ENCODE measurements at regions not wholly inside any gene's neighbourhood (a gene's known extent, or its start where the extent isn't known, plus 50 kb on each side); places are given as distances from the start of the nearest gene placed in this dataset.

- H3K4me3 ChIP-seq (ENCODE audit: low read length) = no peak overlapping the region
- H2AFZ ChIP-seq (ENCODE audit: low read length) = no peak overlapping the region
- H3K27ac ChIP-seq (ENCODE audit: low read length) = no peak overlapping the region
- H3K79me2 ChIP-seq (ENCODE audit: low read length) = no peaks in the 10 kb centered on the region
- no peak overlapping the region for H3K9ac ChIP-seq (ENCODE audit: low read length)
- H4K20me1 ChIP-seq (ENCODE audit: insufficient read depth, low read length) = no peaks in the 10 kb centered on the region
- no peaks in the 10 kb centered on the region for H3F3A ChIP-seq (ENCODE audit: insufficient read depth, low read length)
- H3K9me2 ChIP-seq (replicated peaks; ENCODE audit: insufficient read depth, low read length) = no peaks in the 10 kb centered on the region
- H3K27me3 ChIP-seq (replicated peaks; ENCODE audit: insufficient read depth, low read length) = no peaks in the 10 kb centered on the region
- TF ChIP-seq EZH2 (optimal IDR thresholded peaks at IDR 0.05; ENCODE audit: low read depth, low read length) (no peak), EZH2phosphoT487 (IDR thresholded peaks at IDR 0.05; ENCODE audit: low read length) (no peak), CTCF (IDR thresholded peaks at IDR 0.05; ENCODE audit: low read length) (no peak)
- H3K4me1 ChIP-seq (ENCODE audit: low read length) = no peaks in the 10 kb centered on the region
- DNase-seq = no peak
- no peaks in the 10 kb centered on the region for H3K9me3 ChIP-seq (replicated peaks; ENCODE audit: insufficient read depth, low read length)
- no peaks in the 10 kb centered on the region for H3K36me3 ChIP-seq (replicated peaks; ENCODE audit: insufficient read depth, low read length)
- H3K4me2 ChIP-seq (ENCODE audit: low read depth, low read length) = no peak overlapping the region
These were observed 369.9 kb upstream of the C2CD4B start for GRCh38 chr15:62534996-62535395.

DNA sequence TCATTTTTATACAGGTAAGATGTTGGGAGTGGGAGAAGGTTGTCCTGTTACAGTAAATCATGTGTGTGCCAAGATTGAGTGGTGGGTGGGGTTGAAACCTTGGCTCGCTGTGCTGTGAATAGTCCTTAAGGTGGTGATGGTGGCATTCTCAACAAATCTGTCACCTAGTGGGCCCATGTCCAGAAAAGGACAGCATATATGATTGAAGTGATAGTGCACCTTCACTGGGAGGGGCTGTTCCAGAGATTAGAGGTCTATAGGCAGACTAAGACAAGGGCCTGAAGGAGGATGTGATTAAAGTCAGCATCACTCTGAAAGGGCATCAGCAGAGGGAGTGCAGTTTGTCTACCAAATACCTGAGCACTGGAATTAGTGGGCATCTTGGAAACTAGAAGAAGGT lies 374.2 kb upstream of the C2CD4B start:
- no peaks in the 10 kb centered on the region for H4K20me1 ChIP-seq (ENCODE audit: insufficient read depth, low read length)
- H3K4me1 ChIP-seq (ENCODE audit: low read length) = no peaks in the 10 kb centered on the region
- H2AFZ ChIP-seq (ENCODE audit: low read length) = no peak overlapping the region
- no peaks in the 10 kb centered on the region for H3K9me3 ChIP-seq (replicated peaks; ENCODE audit: insufficient read depth, low read length)
- H3K4me2 ChIP-seq (ENCODE audit: low read depth, low read length) = no peak overlapping the region
- no peak overlapping the region for H3K4me3 ChIP-seq (ENCODE audit: low read length)
- no peaks in the 10 kb centered on the region for H3K79me2 ChIP-seq (ENCODE audit: low read length)
- no peak for DNase-seq
- no peaks in the 10 kb centered on the region for H3K9me2 ChIP-seq (replicated peaks; ENCODE audit: insufficient read depth, low read length)
- no peaks in the 10 kb centered on the region for H3F3A ChIP-seq (ENCODE audit: insufficient read depth, low read length)
- no peak overlapping the region for H3K27ac ChIP-seq (ENCODE audit: low read length)
- no peak for TF ChIP-seq EZH2 (optimal IDR thresholded peaks at IDR 0.05; ENCODE audit: low read depth, low read length)
- H3K27me3 ChIP-seq (replicated peaks; ENCODE audit: insufficient read depth, low read length) = no peaks in the 10 kb centered on the region
- no peak overlapping the region for H3K9ac ChIP-seq (ENCODE audit: low read length)
- H3K36me3 ChIP-seq (replicated peaks; ENCODE audit: insufficient read depth, low read length) = no peaks in the 10 kb centered on the region

DNA sequence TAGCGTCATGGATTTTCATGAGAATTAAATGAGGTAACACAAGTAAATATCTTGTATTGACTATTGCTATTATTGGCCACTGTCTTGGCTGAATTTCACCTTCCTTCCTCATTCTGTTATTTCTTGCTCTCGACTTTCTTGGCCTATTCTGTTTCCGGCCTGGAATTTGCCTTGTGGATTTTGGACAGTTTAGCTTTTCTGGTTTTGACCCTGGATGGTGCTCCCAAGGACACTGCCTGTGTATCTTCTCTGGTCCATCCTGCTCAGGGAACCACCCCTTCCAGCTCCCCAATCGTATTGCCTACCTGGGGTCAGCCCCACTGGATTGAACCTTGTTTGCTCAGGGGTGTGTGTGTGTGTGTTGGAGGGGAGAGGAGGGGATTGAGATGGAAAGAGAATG lies 376.2 kb upstream of the C2CD4B start:
- Histone ChIP-seq H3K9me2 (replicated peaks; ENCODE audit: insufficient read depth, low read length) (no peaks in the 10 kb centered on the region), H3F3A (ENCODE audit: insufficient read depth, low read length) (no peaks in the 10 kb centered on the region), H2AFZ (ENCODE audit: low read length) (no peak overlapping the region), H3K4me1 (ENCODE audit: low read length) (no peaks in the 10 kb centered on the region), H3K27me3 (replicated peaks; ENCODE audit: insufficient read depth, low read length) (no peaks in the 10 kb centered on the region), H3K36me3 (replicated peaks; ENCODE audit: insufficient read depth, low read length) (no peaks in the 10 kb centered on the region), H3K79me2 (ENCODE audit: low read length) (no peaks in the 10 kb centered on the region), H3K9me3 (replicated peaks; ENCODE audit: insufficient read depth, low read length) (no peaks in the 10 kb centered on the region), H3K4me3 (ENCODE audit: low read length) (no peak overlapping the region), H4K20me1 (ENCODE audit: insufficient read depth, low read length) (no peaks in the 10 kb centered on the region), H3K27ac (ENCODE audit: low read length) (no peak overlapping the region), H3K4me2 (ENCODE audit: low read depth, low read length) (no peak overlapping the region), H3K9ac (ENCODE audit: low read length) (no peak overlapping the region)
- no peak for DNase-seq
- TF ChIP-seq EZH2phosphoT487 (IDR thresholded peaks at IDR 0.05; ENCODE audit: low read length) (no peak), CTCF (IDR thresholded peaks at IDR 0.05; ENCODE audit: low read length) (no peak), EZH2 (optimal IDR thresholded peaks at IDR 0.05; ENCODE audit: low read depth, low read length) (no peak)

DNA sequence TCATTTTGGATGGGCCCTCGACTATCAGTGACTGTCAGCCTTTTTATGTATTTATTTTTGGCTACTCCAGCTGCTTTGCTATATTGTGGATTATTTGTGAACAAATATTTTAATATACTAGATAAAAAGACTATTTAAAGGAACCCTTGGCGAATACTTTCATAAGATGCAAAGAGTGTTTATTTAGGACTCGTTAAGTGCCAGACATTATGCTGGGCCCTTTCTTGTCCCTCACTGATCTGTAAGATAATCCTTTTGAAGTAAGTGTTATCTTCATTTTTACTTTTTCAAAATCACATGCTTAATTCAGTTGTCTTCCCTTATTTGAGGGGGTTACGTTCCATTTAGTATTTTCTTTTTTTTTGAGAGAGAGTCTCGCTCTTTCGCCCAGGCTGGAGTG lies 376.8 kb upstream of the C2CD4B start:
- no peaks in the 10 kb centered on the region for H4K20me1 ChIP-seq (ENCODE audit: insufficient read depth, low read length)
- DNase-seq = no peak
- H3K27me3 ChIP-seq (replicated peaks; ENCODE audit: insufficient read depth, low read length) = no peaks in the 10 kb centered on the region
- H3K79me2 ChIP-seq (ENCODE audit: low read length) = no peaks in the 10 kb centered on the region
- H3K9ac ChIP-seq (ENCODE audit: low read length) = no peak overlapping the region
- H3K4me3 ChIP-seq (ENCODE audit: low read length) = no peak overlapping the region
- no peaks in the 10 kb centered on the region for H3K36me3 ChIP-seq (replicated peaks; ENCODE audit: insufficient read depth, low read length)
- TF ChIP-seq EZH2phosphoT487 (IDR thresholded peaks at IDR 0.05; ENCODE audit: low read length) = no peak
- no peak for TF ChIP-seq EZH2 (optimal IDR thresholded peaks at IDR 0.05; ENCODE audit: low read depth, low read length)
- TF ChIP-seq CTCF (IDR thresholded peaks at IDR 0.05; ENCODE audit: low read length) = no peak
- H3K4me2 ChIP-seq (ENCODE audit: low read depth, low read length) = no peak overlapping the region
- H3K27ac ChIP-seq (ENCODE audit: low read length) = no peak overlapping the region
- no peaks in the 10 kb centered on the region for H3K9me2 ChIP-seq (replicated peaks; ENCODE audit: insufficient read depth, low read length)
- no peak overlapping the region for H2AFZ ChIP-seq (ENCODE audit: low read length)
- H3F3A ChIP-seq (ENCODE audit: insufficient read depth, low read length) = no peaks in the 10 kb centered on the region
- no peaks in the 10 kb centered on the region for H3K4me1 ChIP-seq (ENCODE audit: low read length)
- no peaks in the 10 kb centered on the region for H3K9me3 ChIP-seq (replicated peaks; ENCODE audit: insufficient read depth, low read length)

Measured in MM.1S (cell line).